Large intestine (tissue), 3 donors: ENCODE measurements at regions not wholly inside any gene's neighbourhood (a gene's known extent, or its start where the extent isn't known, plus 50 kb on each side); places are given as distances from the start of the nearest gene placed in this dataset.
"Not testable (repeated sequence)": the region's sequence is repeated elsewhere in the genome, so short reads cannot be mapped to it uniquely, and the experiment has no call there.

ENCODE experiments used
- DNase-seq, 2 donors: peaks; one replicate each; pipeline versions ENCODE4 v3.0.0 to v3.0.0-alpha.2; 2013
- H3K27ac ChIP-seq: one replicate; pipeline ENCODE4 v1.5.1; 2013; ENCODE audit warnings: low read length
- H3K27me3 ChIP-seq: 2 replicates; pipeline ENCODE4 v1.6.1; 2013; ENCODE audit warnings: low read length; ENCODE audit not compliant: control insufficient read depth, insufficient read depth
- H3K36me3 ChIP-seq: 2 replicates; pipeline ENCODE4 v1.6.1; 2013; ENCODE audit warnings: low read length; ENCODE audit not compliant: control insufficient read depth, insufficient read depth
- H3K4me1 ChIP-seq: one replicate; pipeline ENCODE4 v1.6.1; 2013; ENCODE audit warnings: low read length; ENCODE audit not compliant: control insufficient read depth, insufficient read depth
- H3K4me3 ChIP-seq: one replicate; pipeline ENCODE4 v1.5.1; 2013; ENCODE audit warnings: low read length
- H3K9me3 ChIP-seq: one replicate; pipeline ENCODE4 v1.6.1; 2013; ENCODE audit warnings: mild to moderate bottlenecking, low read depth, low read length, moderate library complexity; ENCODE audit not compliant: control insufficient read depth
- WGBS: methylation state at CpG from one replicate; pipeline ENCODE4 v1.1.5; 2013; ENCODE audit warnings: low lambda C conversion rate; ENCODE audit not compliant: insufficient coverage; 5-methylcytosine and 5-hydroxymethylcytosine counted together

DNA sequence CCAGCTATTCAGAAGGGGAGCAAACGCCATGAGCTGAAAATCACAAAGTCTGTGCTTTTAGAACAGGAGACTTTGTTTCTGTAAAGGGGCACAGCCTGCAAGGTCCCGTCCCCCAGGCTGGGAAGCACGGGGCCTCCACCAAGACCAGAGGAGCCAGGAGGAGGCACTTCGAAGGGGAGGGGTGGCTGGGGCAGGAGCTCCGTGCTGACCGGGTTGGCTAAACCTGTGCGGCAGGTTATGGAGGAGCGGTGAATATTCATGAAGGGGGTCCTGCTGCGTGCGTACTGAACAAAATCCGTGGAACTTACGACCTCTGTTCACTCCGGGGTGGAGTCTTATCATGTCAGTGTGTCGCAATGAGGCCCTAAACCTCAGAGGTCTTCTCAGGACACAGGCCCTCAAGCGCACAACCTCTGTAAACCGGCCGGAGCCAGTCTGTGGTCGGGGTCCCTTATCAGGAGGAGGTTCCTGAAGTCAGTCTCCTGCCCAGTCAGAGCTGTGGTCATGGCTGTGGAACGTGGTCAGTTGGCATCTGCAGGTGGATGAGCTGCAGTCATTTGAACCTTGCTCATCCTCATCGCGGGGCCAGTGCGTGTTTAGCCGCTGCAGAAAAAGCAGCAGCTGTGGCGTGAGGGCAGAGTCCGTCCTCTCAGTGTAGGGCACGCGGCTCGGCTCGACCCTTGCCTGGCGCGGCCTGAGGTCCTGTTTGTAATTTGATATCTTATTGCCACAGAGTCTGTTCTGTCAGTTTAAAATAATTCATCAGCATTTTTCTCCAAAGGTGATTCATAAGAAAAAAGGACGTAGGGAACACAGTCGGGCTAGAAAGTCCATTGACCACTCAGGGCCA lies 5507.7 kb upstream of the TPTE start:
- H3K27me3 ChIP-seq, H3K4me3 ChIP-seq, DNase-seq, H3K36me3 ChIP-seq, H3K27ac ChIP-seq, H3K9me3 ChIP-seq, H3K4me1 ChIP-seq: not testable (repeated sequence)
- WGBS: no CpG with 5 or more reads among the region's 33 CpGs

DNA sequence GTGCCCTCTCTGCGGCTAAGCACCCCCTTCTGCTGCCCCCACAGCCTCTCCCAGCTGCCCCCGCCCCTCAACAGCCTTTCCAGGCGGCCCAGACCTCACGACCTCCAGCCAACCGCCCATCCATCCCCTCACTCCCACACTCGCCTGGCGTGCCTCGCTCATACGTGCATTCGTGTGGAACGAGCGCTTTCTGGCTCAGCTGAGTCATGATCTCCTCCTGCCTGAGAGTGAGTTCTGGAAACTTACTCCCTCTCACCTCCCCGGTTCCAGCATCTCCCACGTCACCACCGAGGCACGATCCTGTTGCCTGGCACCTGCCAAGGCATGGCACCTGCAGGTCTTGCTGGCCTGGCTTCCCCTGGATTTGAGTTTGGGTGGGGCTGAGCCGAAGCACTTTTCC lies 5506.2 kb upstream of the TPTE start:
- WGBS: no CpG with 5 or more reads among the region's 17 CpGs
- not testable (repeated sequence) for H3K9me3 ChIP-seq, DNase-seq, H3K4me1 ChIP-seq, H3K36me3 ChIP-seq, H3K27me3 ChIP-seq, H3K4me3 ChIP-seq, H3K27ac ChIP-seq

GRCh38 chr21:5019120-5019519 lies 5502.3 kb upstream of the TPTE start:
- not testable (repeated sequence) for H3K4me1 ChIP-seq, DNase-seq, H3K36me3 ChIP-seq, H3K27me3 ChIP-seq, H3K27ac ChIP-seq, H3K9me3 ChIP-seq, H3K4me3 ChIP-seq
- WGBS: no CpG with 5 or more reads among the region's 15 CpGs

DNA sequence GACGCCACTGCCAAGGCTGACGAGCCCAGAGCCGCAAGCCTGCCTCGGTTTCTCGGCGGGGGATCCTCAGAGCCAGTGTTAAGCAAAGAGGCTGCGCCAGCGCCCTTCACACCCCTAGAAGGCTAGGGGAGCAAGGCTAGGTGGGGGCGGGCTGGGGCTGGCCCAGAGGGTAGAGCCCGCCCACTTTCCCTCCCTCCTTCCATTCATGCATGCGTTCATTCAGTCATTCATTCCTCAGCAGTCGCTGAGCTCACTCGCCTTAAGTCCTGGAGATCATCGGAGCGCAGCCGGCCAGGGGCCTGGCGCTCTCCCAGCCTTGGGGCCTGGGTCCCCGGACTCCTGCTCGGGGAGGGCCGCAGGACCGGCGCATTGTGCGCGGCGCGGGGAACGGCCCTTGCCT lies 5499.6 kb upstream of the TPTE start:
- not testable (repeated sequence) for H3K4me3 ChIP-seq, H3K27me3 ChIP-seq, H3K27ac ChIP-seq, DNase-seq, H3K4me1 ChIP-seq, H3K9me3 ChIP-seq, H3K36me3 ChIP-seq
- WGBS: no CpG with 5 or more reads among the region's 27 CpGs

GRCh38 chr21:5022254-5022653 lies 5499.1 kb upstream of the TPTE start:
- H3K27me3 ChIP-seq, H3K36me3 ChIP-seq, H3K4me1 ChIP-seq, H3K4me3 ChIP-seq, DNase-seq, H3K27ac ChIP-seq, H3K9me3 ChIP-seq: not testable (repeated sequence)
- no CpG with 5 or more reads among the region's 52 CpGs for WGBS

GRCh38 chr21:5022748-5023147 lies 5498.6 kb upstream of the TPTE start:
- no CpG with 5 or more reads among the region's 45 CpGs for WGBS
- DNase-seq, H3K9me3 ChIP-seq: not testable (repeated sequence)

DNA sequence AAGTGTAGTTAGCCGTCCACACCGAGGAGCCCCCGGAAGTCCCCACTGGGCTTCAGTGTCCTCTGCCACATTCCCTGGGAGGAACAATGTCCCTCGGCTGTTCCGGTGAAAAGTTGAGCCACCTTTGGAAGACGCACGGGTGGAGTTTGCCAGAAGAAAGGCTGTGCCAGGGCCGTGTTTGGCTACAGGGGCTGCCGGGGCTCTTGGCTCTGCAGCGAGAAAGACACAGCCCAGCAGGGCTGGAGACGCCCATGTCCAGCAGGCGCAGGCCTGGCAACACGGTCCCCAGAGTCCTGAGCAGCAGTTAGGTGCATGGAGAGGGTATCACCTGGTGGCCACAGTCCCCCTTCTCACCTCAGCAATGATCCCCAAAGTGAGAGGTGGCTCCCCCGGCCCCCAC lies 5486.2 kb upstream of the TPTE start:
- H3K27me3 ChIP-seq, H3K4me1 ChIP-seq, H3K27ac ChIP-seq, H3K9me3 ChIP-seq, H3K4me3 ChIP-seq, DNase-seq, H3K36me3 ChIP-seq: not testable (repeated sequence)
- no CpG with 5 or more reads among the region's 14 CpGs for WGBS

More at GRCh38 chr21:5022748-5023147, 5498.6 kb upstream of the TPTE start:
- H3K27me3 ChIP-seq, H3K36me3 ChIP-seq, H3K4me1 ChIP-seq, H3K4me3 ChIP-seq, H3K27ac ChIP-seq: not testable (repeated sequence)

DNA sequence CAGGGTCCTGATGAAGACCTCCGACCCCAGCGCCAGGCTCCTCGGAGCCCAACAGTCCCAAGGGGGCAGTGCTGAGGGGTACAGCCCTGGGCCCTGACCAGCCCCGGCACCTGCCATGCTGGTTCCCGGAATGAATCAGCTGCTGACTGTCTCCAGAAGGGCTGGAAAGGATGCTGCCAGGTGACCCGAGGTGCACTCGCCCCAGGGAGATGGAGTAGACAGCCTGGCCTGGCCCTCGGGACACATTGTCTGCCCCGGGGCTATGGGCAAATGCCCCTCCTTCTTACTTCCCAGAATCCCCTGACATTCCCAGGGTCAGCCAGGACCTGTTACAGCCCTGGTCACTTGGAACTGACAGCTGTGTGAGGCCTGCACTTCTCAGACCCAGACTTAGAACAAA lies 5485.8 kb upstream of the TPTE start:
- no CpG with 5 or more reads among the region's 9 CpGs for WGBS
- not testable (repeated sequence) for H3K4me3 ChIP-seq, H3K36me3 ChIP-seq, DNase-seq, H3K27ac ChIP-seq, H3K4me1 ChIP-seq, H3K9me3 ChIP-seq, H3K27me3 ChIP-seq

GRCh38 chr21:5037606-5038331 lies 5483.6 kb upstream of the TPTE start:
- H3K4me1 ChIP-seq, H3K9me3 ChIP-seq, DNase-seq, H3K4me3 ChIP-seq, H3K27ac ChIP-seq, H3K36me3 ChIP-seq, H3K27me3 ChIP-seq: not testable (repeated sequence)
- no CpG with 5 or more reads among the region's 15 CpGs for WGBS

GRCh38 chr21:5039926-5040325 lies 5481.5 kb upstream of the TPTE start:
- H3K27me3 ChIP-seq, H3K4me3 ChIP-seq, H3K9me3 ChIP-seq, H3K4me1 ChIP-seq, H3K27ac ChIP-seq, DNase-seq, H3K36me3 ChIP-seq: not testable (repeated sequence)
- no CpG with 5 or more reads among the region's 5 CpGs for WGBS

DNA sequence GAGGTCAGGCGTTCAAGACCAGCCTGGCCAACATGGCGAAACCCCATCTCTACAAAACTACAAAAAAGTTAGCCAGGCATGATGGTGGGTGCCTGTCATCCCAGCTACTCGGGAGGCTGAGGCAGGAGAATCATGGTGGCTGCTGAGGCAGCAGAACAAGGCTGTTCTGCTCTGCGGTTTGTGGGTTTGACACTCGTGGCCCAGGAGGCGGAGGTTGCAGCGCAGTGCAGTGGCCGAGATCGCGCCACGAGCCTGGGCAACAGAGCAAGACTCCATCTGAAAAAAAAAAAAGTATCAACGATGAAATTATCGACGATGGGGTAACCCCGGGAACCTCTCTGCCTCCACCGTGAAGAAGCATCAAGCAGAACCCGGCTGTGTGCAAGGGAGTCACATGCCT lies 5478.8 kb upstream of the TPTE start:
- no CpG with 5 or more reads among the region's 17 CpGs for WGBS
- H3K4me3 ChIP-seq, H3K4me1 ChIP-seq, H3K27me3 ChIP-seq, DNase-seq, H3K9me3 ChIP-seq, H3K27ac ChIP-seq, H3K36me3 ChIP-seq: not testable (repeated sequence)
